ENCODE measurements at regions not wholly inside any gene's neighbourhood (a gene's known extent, or its start where the extent isn't known, plus 50 kb on each side); places are given as distances from the start of the nearest gene placed in this dataset.

GRCh38 chr4:138835832-138836533, 179.6 kb upstream of the NOCT start:
- TF ChIP-seq SUZ12 (IDR thresholded peaks at IDR 0.05) (no peak), FOXK2 (IDR thresholded peaks at IDR 0.05) (no peak), TARDBP (IDR thresholded peaks at IDR 0.05) (no peak), LEF1 (IDR thresholded peaks at IDR 0.05; ENCODE audit: borderline replicate concordance) (no peak)

Measured in HEK293T (cell line).